MM.1S (cell line): ENCODE measurements at regions not wholly inside any gene's neighbourhood (a gene's known extent, or its start where the extent isn't known, plus 50 kb on each side); places are given as distances from the start of the nearest gene placed in this dataset.

Source experiments
- DNase-seq: peaks from one replicate; pipeline ENCODE4 v3.0.0-alpha.2; 2015
- H2AFZ ChIP-seq: fragments of 300-600 bp; sonication (generic); 2 replicates; pipeline ENCODE4 v1.6.0; 2016; ENCODE audit warnings: antibody characterized with exemption, low read length
- H3F3A ChIP-seq: fragments of 300-600 bp; sonication (generic); 2 replicates; pipeline ENCODE4 v1.6.1; 2016; ENCODE audit warnings: mild to moderate bottlenecking, antibody characterized with exemption, low read length, moderate library complexity, mixed read lengths; ENCODE audit not compliant: insufficient read depth
- H3K27ac ChIP-seq: fragments of 300-600 bp; sonication (generic); 2 replicates; pipeline ENCODE4 v1.5.1; 2016; ENCODE audit warnings: mild to moderate bottlenecking, low read length
- H3K27me3 ChIP-seq: fragments of 300-600 bp; sonication (generic); replicated peaks from 2 replicates; pipeline ENCODE4 v1.6.0; 2016; ENCODE audit warnings: low read length; ENCODE audit not compliant: insufficient read depth
- H3K36me3 ChIP-seq: fragments of 300-600 bp; sonication (generic); replicated peaks from 2 replicates; pipeline ENCODE4 v1.6.1; 2016; ENCODE audit warnings: mild to moderate bottlenecking, low read length, mixed read lengths; ENCODE audit not compliant: insufficient read depth
- H3K4me1 ChIP-seq: fragments of 300-600 bp; sonication (generic); 2 replicates; pipeline ENCODE4 v1.6.1; 2016; ENCODE audit warnings: low read length, mixed read lengths
- H3K4me2 ChIP-seq: fragments of 300-600 bp; sonication (generic); 2 replicates; pipeline ENCODE4 v1.6.0; 2016; ENCODE audit warnings: low read depth, low read length
- H3K4me3 ChIP-seq: fragments of 300-600 bp; sonication (generic); 2 replicates; pipeline ENCODE4 v1.5.1; 2016; ENCODE audit warnings: low read length, mixed read lengths
- H3K79me2 ChIP-seq: fragments of 300-600 bp; sonication (generic); 2 replicates; pipeline ENCODE4 v1.6.1; 2016; ENCODE audit warnings: mixed run types, low read length, mixed read lengths
- H3K9ac ChIP-seq: fragments of 300-600 bp; sonication (generic); 2 replicates; pipeline ENCODE4 v1.6.1; 2016; ENCODE audit warnings: low read length, mixed read lengths
- H3K9me2 ChIP-seq: fragments of 300-600 bp; sonication (generic); replicated peaks from 2 replicates; pipeline ENCODE4 v1.6.1; 2016; ENCODE audit warnings: mild to moderate bottlenecking, low read length, mixed read lengths; ENCODE audit not compliant: insufficient read depth
- H3K9me3 ChIP-seq: fragments of 300-600 bp; sonication (generic); replicated peaks from 2 replicates; pipeline ENCODE4 v1.6.1; 2016; ENCODE audit warnings: mild to moderate bottlenecking, low read length, mixed read lengths; ENCODE audit not compliant: insufficient read depth
- H4K20me1 ChIP-seq: fragments of 300-600 bp; sonication (generic); 2 replicates; pipeline ENCODE4 v1.6.1; 2016; ENCODE audit warnings: mild to moderate bottlenecking, low read length, moderate library complexity, mixed read lengths; ENCODE audit not compliant: insufficient read depth
- EZH2 ChIP-seq: fragments of 300-600 bp; sonication (generic); optimal IDR thresholded peaks from 2 replicates; pipeline ENCODE3; 2017; ENCODE audit warnings: low read depth, mild to moderate bottlenecking, antibody characterized with exemption, low read length, mixed read lengths
- EZH2phosphoT487 ChIP-seq: fragments of 300-600 bp; sonication (generic); IDR thresholded peaks from 2 replicates; pipeline ENCODE4 v1.6.1; 2018; ENCODE audit warnings: antibody characterized with exemption, low read length
- TF ChIP-seq, protein P1 (sequence below): fragments of 300-600 bp; sonication (generic); IDR thresholded peaks from 2 replicates; pipeline ENCODE4 v1.5.1; 2016; ENCODE audit warnings: antibody characterized with exemption, low read length, mixed read lengths

DNA sequence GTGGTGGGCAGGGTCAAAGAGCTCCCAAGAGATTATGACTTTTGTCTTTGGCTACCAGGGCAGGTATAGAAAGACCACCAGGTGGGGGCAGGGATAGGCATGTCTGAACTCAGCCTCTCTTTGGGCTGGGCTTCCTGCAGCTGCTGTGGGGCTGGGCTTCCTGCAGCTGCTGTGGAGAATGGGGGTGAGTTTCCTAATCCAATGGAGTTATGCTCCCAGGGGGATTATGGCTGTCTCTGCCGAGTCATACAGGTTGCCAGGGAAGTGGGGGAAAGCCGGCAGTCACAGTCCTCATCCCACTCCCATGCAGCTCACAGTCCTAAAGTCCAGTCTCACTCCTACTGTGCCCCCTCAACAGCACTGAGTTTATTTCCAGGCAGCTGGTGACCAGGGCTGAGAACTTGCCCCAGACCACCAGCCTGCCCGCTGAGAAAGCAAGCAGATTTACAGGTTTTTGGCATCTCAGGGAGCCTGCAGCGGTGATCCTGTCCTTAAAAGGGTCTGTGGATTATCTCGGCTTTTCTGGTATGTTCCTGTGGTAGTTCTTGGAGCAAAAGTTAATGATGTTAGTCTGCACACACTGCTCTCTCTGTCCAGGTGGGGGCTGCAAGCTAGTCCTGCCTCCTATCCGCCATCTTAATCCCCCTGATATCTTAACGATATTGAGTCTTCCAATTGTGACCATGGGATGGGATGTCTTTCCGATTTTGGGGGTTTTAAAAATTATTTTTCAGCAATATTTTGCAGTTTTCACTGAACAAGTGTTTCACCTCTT, 133.4 kb downstream of the RTL9 start:
- no peaks in the 10 kb centered on the region for H3K4me1 ChIP-seq
- DNase-seq: no peak
- no peak overlapping the region for H2AFZ ChIP-seq
- H3K79me2 ChIP-seq: no peaks in the 10 kb centered on the region
- H4K20me1 ChIP-seq: no peaks in the 10 kb centered on the region
- H3K9ac ChIP-seq: no peak overlapping the region
- no peak overlapping the region for H3K4me3 ChIP-seq
- TF ChIP-seq EZH2 (no peak), EZH2phosphoT487 (no peak)
- H3K9me3 ChIP-seq: no peaks in the 10 kb centered on the region
- H3K9me2 ChIP-seq: no peaks in the 10 kb centered on the region
- no peak overlapping the region for H3K27ac ChIP-seq
- H3K36me3 ChIP-seq: no peaks in the 10 kb centered on the region
- no peaks in the 10 kb centered on the region for H3K27me3 ChIP-seq
- no peak overlapping the region for H3K4me2 ChIP-seq
- H3F3A ChIP-seq: no peaks in the 10 kb centered on the region

- no peaks in the 10 kb centered on the region for H3K36me3 ChIP-seq
- TF ChIP-seq, protein P1, sequence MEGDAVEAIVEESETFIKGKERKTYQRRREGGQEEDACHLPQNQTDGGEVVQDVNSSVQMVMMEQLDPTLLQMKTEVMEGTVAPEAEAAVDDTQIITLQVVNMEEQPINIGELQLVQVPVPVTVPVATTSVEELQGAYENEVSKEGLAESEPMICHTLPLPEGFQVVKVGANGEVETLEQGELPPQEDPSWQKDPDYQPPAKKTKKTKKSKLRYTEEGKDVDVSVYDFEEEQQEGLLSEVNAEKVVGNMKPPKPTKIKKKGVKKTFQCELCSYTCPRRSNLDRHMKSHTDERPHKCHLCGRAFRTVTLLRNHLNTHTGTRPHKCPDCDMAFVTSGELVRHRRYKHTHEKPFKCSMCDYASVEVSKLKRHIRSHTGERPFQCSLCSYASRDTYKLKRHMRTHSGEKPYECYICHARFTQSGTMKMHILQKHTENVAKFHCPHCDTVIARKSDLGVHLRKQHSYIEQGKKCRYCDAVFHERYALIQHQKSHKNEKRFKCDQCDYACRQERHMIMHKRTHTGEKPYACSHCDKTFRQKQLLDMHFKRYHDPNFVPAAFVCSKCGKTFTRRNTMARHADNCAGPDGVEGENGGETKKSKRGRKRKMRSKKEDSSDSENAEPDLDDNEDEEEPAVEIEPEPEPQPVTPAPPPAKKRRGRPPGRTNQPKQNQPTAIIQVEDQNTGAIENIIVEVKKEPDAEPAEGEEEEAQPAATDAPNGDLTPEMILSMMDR: no peak
- TF ChIP-seq EZH2 (no peak), EZH2phosphoT487 (no peak)
- no peaks in the 10 kb centered on the region for H3K79me2 ChIP-seq
- DNase-seq: no peak
- H3K9me3 ChIP-seq: no peaks in the 10 kb centered on the region
- H3K9ac ChIP-seq: no peak overlapping the region
- no peaks in the 10 kb centered on the region for H3K27me3 ChIP-seq
- no peaks in the 10 kb centered on the region for H3K9me2 ChIP-seq
- no peaks in the 10 kb centered on the region for H3F3A ChIP-seq
- no peak overlapping the region for H3K4me2 ChIP-seq
- no peaks in the 10 kb centered on the region for H4K20me1 ChIP-seq
- no peak overlapping the region for H2AFZ ChIP-seq
- no peak overlapping the region for H3K4me3 ChIP-seq
- no peak overlapping the region for H3K27ac ChIP-seq
- H3K4me1 ChIP-seq: no peaks in the 10 kb centered on the region
These were observed 146.3 kb downstream of the RTL9 start for GRCh38 chrX:110504947-110505346.

DNA sequence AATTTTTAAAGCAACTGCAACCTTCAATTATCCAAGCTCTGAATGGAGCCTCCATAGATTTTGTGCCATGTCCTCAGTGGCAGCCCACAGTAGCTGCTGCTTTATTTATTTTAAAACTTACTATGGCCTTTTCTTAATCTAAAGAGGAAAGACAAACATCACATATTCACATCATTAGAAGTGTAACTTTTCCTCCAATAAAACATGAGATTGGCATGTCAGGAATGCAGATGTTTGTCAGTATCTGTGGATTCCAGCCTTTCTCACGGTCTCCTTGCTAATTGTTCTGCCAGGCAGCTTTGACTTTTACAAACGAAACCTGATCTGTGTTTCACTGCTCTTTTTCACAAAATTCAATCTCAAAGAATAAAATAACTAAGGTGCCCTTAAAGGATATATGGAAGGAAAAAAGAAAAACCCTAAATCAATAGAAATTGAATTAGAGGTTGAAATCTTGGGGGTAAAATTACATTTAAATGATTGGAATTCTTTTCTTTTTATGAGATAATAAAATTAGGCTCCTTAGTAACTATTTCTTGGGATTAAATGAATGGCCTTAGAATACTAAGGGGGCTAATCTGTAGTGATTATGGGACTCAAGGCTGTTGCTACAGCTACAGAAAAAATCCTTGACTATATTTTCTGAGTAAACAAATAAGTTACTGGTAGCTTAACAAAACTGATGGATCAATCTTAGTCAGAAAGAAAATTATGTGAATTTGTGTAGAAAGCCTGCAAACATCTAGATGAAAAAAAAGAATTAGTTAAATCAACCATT, 151.3 kb downstream of the RTL9 start:
- Histone ChIP-seq H3K9ac (no peak overlapping the region), H3K4me3 (no peak overlapping the region), H3K27ac (no peak overlapping the region), H2AFZ (no peak overlapping the region), H3K4me1 (no peaks in the 10 kb centered on the region), H3K79me2 (no peaks in the 10 kb centered on the region), H3K36me3 (no peaks in the 10 kb centered on the region), H3F3A (no peaks in the 10 kb centered on the region), H4K20me1 (no peaks in the 10 kb centered on the region), H3K4me2 (no peak overlapping the region), H3K9me3 (no peaks in the 10 kb centered on the region), H3K27me3 (no peaks in the 10 kb centered on the region), H3K9me2 (no peaks in the 10 kb centered on the region)
- TF ChIP-seq, protein P1: no peak
- TF ChIP-seq EZH2phosphoT487 (no peak), EZH2 (no peak)
- DNase-seq: no peak
